Retinal pigment epithelial cell (primary cell): ENCODE measurements at regions not wholly inside any gene's neighbourhood (a gene's known extent, or its start where the extent isn't known, plus 50 kb on each side); places are given as distances from the start of the nearest gene placed in this dataset.

Source experiments
- DNase-seq: peaks from one replicate; pipeline ENCODE4 v3.0.0-alpha.2; 2010; ENCODE audit warnings: low read depth
- H3K4me3 ChIP-seq: 2 replicates; pipeline ENCODE4 v1.5.1; 2011; ENCODE audit warnings: mild to moderate bottlenecking, low read length, control low read depth, moderate library complexity
- CTCF ChIP-seq: conservative IDR thresholded peaks from 2 replicates; pipeline ENCODE4 v1.5.1; 2011; ENCODE audit warnings: low read depth, low read length, control low read depth, inconsistent platforms

- no peak overlapping the region for H3K4me3 ChIP-seq
- DNase-seq, result peak; percentile 20
These were observed 216.3 kb upstream of the PRR20A start for GRCh38 chr13:56924401-56924800.

GRCh38 chr13:56932104-56932503 is 208.6 kb upstream of the PRR20A start:
- TF ChIP-seq CTCF, result no peak
- DNase-seq, result no peak
- H3K4me3 ChIP-seq, result no peak overlapping the region

More at GRCh38 chr13:56924401-56924800, 216.3 kb upstream of the PRR20A start:
- no peak for TF ChIP-seq CTCF

GRCh38 chr13:56953965-56954364 is 186.8 kb upstream of the PRR20A start:
- H3K4me3 ChIP-seq, result no peak overlapping the region
- DNase-seq, result no peak
- TF ChIP-seq CTCF, result no peak

- no peak for TF ChIP-seq CTCF
- no peak overlapping the region for H3K4me3 ChIP-seq
- DNase-seq, result no peak
These were observed 165.1 kb upstream of the PRR20A start for GRCh38 chr13:56975647-56976046.

GRCh38 chr13:56980856-56981255 is 159.9 kb upstream of the PRR20A start:
- DNase-seq, result no peak
- H3K4me3 ChIP-seq, result no peak overlapping the region
- no peak for TF ChIP-seq CTCF

GRCh38 chr13:56986121-56986520 is 154.6 kb upstream of the PRR20A start:
- TF ChIP-seq CTCF, result no peak

GRCh38 chr13:56988543-56988942 is 152.2 kb upstream of the PRR20A start:
- no peak for DNase-seq
- no peak for TF ChIP-seq CTCF

More at GRCh38 chr13:56986121-56986520, 154.6 kb upstream of the PRR20A start:
- no peak overlapping the region for H3K4me3 ChIP-seq
- DNase-seq, result no peak

More at GRCh38 chr13:56988543-56988942, 152.2 kb upstream of the PRR20A start:
- no peak overlapping the region for H3K4me3 ChIP-seq
